ENCODE measurements at regions not wholly inside any gene's neighbourhood (a gene's known extent, or its start where the extent isn't known, plus 50 kb on each side); places are given as distances from the start of the nearest gene placed in this dataset.

DNA sequence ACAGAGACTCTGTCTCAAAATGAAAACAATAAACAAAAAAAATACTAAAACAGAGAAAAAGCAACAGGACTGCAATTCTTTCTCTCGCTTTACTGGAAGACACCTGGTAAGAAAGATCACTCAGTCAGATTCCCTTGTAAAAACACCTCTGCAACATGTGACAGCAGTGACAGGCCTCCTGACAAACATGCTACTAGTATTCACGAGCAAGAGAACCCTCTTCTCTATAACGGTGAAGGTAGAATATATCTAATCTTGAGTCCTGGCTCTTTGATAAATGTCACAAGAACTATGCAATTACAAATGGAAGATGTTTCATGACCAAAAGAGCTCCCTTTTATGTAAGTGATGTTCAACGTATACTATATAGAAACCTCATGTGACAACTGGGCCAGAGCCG, 986.7 kb upstream of the LRRN3 start:
- POLR2A ChIA-PET: no interaction called here
- CTCF ChIA-PET: no interaction called here
- no peaks in the 10 kb centered on the region for H3K4me1 ChIP-seq (ENCODE audit: control insufficient read depth, insufficient read depth, low read length)
- no peaks in the 10 kb centered on the region for H3K36me3 ChIP-seq (ENCODE audit: control insufficient read depth in 2 of 2, insufficient read depth in 1 of 2, low read length in 2 of 2)
- H3K9me3 ChIP-seq (ENCODE audit: control insufficient read depth, insufficient read depth, low read depth, low read length): no peaks in the 10 kb centered on the region
- TF ChIP-seq ZNF785 (tag by site-specific recombination; IDR thresholded peaks at IDR 0.05) (no peak), HOXA7 (CRISPR knock-in tag; IDR thresholded peaks at IDR 0.05; ENCODE audit: borderline replicate concordance) (no peak), PATZ1 (tag by site-specific recombination; IDR thresholded peaks at IDR 0.05) (no peak), ZNF211 (tag by site-specific recombination; IDR thresholded peaks at IDR 0.05; ENCODE audit: low read depth) (no peak)
- no peak overlapping the region for H3K27ac ChIP-seq (ENCODE audit: extremely low read depth, low read depth, low read length)
- H3K4me3 ChIP-seq (ENCODE audit: low read depth, low read length): no peak overlapping the region

DNA sequence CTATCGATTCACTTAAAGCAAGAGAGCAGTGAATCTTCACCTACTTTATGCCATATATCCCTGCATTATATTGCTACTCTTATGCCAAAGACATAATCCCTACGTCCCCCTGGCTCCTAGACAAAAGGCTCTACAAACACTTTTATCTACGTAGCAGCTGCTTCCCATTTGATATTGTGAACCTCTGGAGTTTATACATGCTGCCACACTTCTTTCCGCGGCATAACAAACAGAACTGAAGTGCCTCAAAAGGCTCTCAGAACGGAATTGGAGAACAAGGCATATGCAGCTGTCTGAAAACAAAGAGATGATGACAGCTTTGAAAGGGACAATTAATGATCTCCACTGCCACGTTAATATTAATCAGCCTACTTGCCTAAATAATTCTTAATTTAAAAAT, 985.6 kb upstream of the LRRN3 start:
- Histone ChIP-seq H3K4me1 (ENCODE audit: control insufficient read depth, insufficient read depth, low read length) (no peaks in the 10 kb centered on the region), H3K27ac (ENCODE audit: extremely low read depth, low read depth, low read length) (no peak overlapping the region), H3K36me3 (ENCODE audit: control insufficient read depth in 2 of 2, insufficient read depth in 1 of 2, low read length in 2 of 2) (no peaks in the 10 kb centered on the region), H3K4me3 (ENCODE audit: low read depth, low read length) (no peak overlapping the region), H3K9me3 (ENCODE audit: control insufficient read depth, insufficient read depth, low read depth, low read length) (no peaks in the 10 kb centered on the region)
- TF ChIP-seq ZNF148 (tag by site-specific recombination; IDR thresholded peaks at IDR 0.05; ENCODE audit: borderline replicate concordance): no peak
- TF ChIP-seq ZFHX2 (tag by site-specific recombination; conservative IDR thresholded peaks at IDR 0.05): no peak
- TF ChIP-seq ZNF211 (tag by site-specific recombination; IDR thresholded peaks at IDR 0.05; ENCODE audit: low read depth): no peak
- TF ChIP-seq, protein P1, sequence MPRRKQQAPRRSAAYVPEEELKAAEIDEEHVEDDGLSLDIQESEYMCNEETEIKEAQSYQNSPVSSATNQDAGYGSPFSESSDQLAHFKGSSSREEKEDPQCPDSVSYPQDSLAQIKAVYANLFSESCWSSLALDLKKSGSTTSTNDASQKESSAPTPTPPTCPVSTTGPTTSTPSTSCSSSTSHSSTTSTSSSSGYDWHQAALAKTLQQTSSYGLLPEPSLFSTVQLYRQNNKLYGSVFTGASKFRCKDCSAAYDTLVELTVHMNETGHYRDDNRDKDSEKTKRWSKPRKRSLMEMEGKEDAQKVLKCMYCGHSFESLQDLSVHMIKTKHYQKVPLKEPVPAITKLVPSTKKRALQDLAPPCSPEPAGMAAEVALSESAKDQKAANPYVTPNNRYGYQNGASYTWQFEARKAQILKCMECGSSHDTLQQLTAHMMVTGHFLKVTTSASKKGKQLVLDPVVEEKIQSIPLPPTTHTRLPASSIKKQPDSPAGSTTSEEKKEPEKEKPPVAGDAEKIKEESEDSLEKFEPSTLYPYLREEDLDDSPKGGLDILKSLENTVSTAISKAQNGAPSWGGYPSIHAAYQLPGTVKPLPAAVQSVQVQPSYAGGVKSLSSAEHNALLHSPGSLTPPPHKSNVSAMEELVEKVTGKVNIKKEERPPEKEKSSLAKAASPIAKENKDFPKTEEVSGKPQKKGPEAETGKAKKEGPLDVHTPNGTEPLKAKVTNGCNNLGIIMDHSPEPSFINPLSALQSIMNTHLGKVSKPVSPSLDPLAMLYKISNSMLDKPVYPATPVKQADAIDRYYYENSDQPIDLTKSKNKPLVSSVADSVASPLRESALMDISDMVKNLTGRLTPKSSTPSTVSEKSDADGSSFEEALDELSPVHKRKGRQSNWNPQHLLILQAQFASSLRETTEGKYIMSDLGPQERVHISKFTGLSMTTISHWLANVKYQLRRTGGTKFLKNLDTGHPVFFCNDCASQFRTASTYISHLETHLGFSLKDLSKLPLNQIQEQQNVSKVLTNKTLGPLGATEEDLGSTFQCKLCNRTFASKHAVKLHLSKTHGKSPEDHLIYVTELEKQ (tag by site-specific recombination; IDR thresholded peaks at IDR 0.05; ENCODE audit: borderline replicate concordance): no peak
- TF ChIP-seq ZNF175 (tag by site-specific recombination; IDR thresholded peaks at IDR 0.05): no peak
- TF ChIP-seq ZFP3 (tag by site-specific recombination; IDR thresholded peaks at IDR 0.05; ENCODE audit: low read depth): no peak
- no peak for TF ChIP-seq KLF16 (tag by site-specific recombination; IDR thresholded peaks at IDR 0.05)
- no peak for TF ChIP-seq KLF8 (tag by site-specific recombination; IDR thresholded peaks at IDR 0.05)
- POLR2A ChIA-PET: no interaction called here
- CTCF ChIA-PET: no interaction called here

DNA sequence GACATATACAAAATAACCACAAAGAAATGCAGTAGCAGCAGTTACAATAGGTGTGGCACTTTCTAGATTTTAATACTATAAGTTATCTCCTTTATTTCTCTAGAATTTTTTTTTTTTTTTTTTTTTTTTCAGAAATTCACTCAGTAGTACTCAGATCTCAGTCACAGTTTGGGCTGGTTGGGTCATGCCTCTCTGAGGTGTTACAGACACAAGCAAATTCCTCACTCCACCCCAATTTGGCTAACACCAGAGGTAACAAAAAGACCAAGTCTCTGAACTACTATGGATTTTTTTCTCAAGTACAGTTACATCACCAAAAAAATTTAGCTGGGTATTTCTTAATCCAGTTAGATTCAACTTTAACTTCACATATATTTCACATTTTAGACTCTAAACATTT, 985.1 kb upstream of the LRRN3 start:
- Histone ChIP-seq H3K9me3 (ENCODE audit: control insufficient read depth, insufficient read depth, low read depth, low read length) (no peaks in the 10 kb centered on the region), H3K27ac (ENCODE audit: extremely low read depth, low read depth, low read length) (no peak overlapping the region), H3K4me3 (ENCODE audit: low read depth, low read length) (no peak overlapping the region), H3K4me1 (ENCODE audit: control insufficient read depth, insufficient read depth, low read length) (no peaks in the 10 kb centered on the region), H3K36me3 (ENCODE audit: control insufficient read depth in 2 of 2, insufficient read depth in 1 of 2, low read length in 2 of 2) (no peaks in the 10 kb centered on the region)
- POLR2A ChIA-PET: no interaction called here
- TF ChIP-seq ZNF10 (tag by site-specific recombination; IDR thresholded peaks at IDR 0.05): no peak
- CTCF ChIA-PET: no interaction called here
